Memory B cell (primary cell): ENCODE measurements at regions not wholly inside any gene's neighbourhood (a gene's known extent, or its start where the extent isn't known, plus 50 kb on each side); places are given as distances from the start of the nearest gene placed in this dataset.

Experiments
- ATAC-seq: fragments of 150-1000 bp; cut with Tn5 transposase; 2 replicates; pipeline ENCODE4 v1.10.0; 2021; ENCODE audit warnings: low read depth, mild to moderate bottlenecking, moderate library complexity
- DNase-seq, 2 donors: peaks; one replicate each; pipeline ENCODE4 v3.0.0; 2022; ENCODE audit warnings: low spot score in 2 of 2
- H3K27ac Mint-ChIP-seq: one replicate; pipeline ENCODE4 v1.8.0; 2022; ENCODE audit warnings: mild to moderate bottlenecking, moderate library complexity, mixed read lengths
- H3K27me3 Mint-ChIP-seq: one replicate; pipeline ENCODE4 v1.8.0; 2022; ENCODE audit warnings: mixed read lengths
- H3K36me3 Mint-ChIP-seq: one replicate; pipeline ENCODE4 v1.8.0; 2022; ENCODE audit warnings: mild to moderate bottlenecking, mixed read lengths
- H3K4me1 Mint-ChIP-seq: one replicate; pipeline ENCODE4 v1.8.0; 2022; ENCODE audit warnings: mixed read lengths
- H3K4me3 Mint-ChIP-seq: one replicate; pipeline ENCODE4 v1.8.0; 2022; ENCODE audit warnings: mild to moderate bottlenecking, moderate library complexity, mixed read lengths
- H3K9me3 Mint-ChIP-seq: one replicate; pipeline ENCODE4 v1.8.0; 2022; ENCODE audit warnings: mixed read lengths

DNA sequence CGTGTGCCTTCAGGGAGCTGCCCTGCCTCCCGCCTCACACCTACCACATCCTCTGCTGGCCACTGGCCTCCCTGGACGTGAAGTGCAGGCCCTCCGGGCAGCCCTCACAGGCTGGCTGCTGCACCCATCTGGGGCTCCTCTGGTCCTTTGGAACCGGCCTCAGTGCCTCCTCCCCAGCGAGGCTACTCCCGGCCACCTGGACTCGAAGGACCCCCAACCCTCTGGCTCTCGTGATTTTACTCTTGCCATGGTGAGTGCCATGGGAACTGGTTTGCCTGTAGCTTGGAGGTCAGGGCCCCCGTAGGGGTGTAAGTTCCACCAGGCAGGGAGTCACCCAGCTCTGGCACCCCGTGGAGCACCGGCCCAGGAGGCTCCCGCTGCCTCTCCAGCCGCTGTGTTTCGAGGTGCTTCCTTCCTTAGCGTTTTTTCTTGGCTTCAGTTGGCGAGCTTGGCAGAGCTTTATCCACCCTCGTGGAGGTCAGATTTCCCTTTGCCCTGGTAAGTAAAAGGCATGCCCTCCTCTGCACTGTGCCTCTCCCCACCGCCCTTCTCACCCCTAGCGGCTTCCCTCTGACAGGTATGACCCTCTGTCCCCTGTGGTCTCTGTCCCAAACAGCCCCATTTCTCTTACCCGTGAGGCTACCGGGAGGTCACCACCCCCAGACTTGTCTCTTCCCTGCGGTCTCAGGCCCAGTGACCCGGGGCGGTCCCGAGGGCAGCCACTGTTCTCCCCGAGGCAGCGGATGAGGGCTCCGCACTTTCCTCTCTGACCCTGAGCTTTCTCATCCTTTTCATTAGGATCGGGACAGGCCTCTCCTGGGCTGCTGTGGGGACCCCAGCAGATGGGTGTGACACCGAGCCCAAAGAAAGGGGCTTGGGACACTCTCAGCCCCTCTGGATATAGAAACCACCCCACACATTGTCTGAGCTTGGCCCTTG lies 203.1 kb upstream of the C14orf180 start:
- H3K36me3 Mint-ChIP-seq = peaks cover 4% of the 10 kb centered on the region
- peaks cover 22% of the 10 kb centered on the region for H3K27me3 Mint-ChIP-seq
- H3K27ac Mint-ChIP-seq = no peak overlapping the region
- H3K4me1 Mint-ChIP-seq = no peaks in the 10 kb centered on the region
- no peak overlapping the region for H3K4me3 Mint-ChIP-seq
- DNase-seq (no peak), ATAC-seq (no peak)
- peaks cover 15% of the 10 kb centered on the region for H3K9me3 Mint-ChIP-seq

DNA sequence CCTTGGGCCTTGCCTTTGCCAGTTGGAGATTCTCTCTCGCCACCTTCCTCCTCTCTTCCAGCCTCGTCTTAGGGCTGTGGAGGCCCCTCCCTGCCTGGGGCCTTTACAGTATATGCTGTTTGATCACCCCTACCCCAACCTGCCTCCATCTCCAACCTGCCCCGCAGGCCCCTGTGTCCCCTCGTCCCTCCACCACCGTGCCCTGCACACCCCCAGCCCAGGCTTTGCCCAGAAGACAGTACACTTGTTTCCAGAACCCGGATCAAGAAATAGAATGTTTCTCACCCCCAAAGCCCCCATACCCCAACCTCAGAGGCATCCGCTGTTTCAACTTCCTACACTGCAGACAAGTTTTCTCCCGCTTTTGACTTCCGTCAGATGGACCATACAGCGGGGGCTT lies 202.3 kb upstream of the C14orf180 start:
- Mint-ChIP-seq H3K4me3 (no peak overlapping the region), H3K36me3 (peaks cover 4% of the 10 kb centered on the region), H3K4me1 (no peaks in the 10 kb centered on the region), H3K9me3 (peaks cover 13% of the 10 kb centered on the region), H3K27ac (no peak overlapping the region), H3K27me3 (peaks cover 23% of the 10 kb centered on the region)
- ATAC-seq (no peak), DNase-seq (no peak)

DNA sequence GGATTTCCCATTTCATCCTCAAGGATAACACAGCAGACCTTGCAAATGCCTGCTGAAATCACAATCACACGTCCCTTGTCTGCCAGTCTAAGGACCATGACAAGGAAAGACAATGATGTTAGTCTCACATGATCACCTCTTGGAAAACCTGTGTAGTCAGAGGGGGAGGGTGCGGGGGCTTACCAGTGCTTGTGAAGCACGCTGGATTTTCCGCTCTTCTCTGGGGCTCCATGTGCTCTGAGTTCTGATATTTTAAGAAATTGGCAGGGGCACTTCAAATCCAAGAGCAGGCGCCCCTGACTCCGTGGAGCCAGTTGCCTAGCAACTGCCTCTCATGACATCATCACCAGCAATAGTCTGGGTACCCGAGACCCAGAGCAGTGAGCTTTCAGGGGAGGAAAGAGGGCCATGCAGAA lies 200.9 kb upstream of the C14orf180 start:
- ATAC-seq (no peak), DNase-seq (no peak)
- no peak overlapping the region for H3K4me3 Mint-ChIP-seq
- H3K4me1 Mint-ChIP-seq = no peaks in the 10 kb centered on the region
- H3K27me3 Mint-ChIP-seq = peaks cover 19% of the 10 kb centered on the region
- H3K27ac Mint-ChIP-seq = no peak overlapping the region
- H3K36me3 Mint-ChIP-seq = peaks cover 4% of the 10 kb centered on the region
- H3K9me3 Mint-ChIP-seq = peaks cover 13% of the 10 kb centered on the region

DNA sequence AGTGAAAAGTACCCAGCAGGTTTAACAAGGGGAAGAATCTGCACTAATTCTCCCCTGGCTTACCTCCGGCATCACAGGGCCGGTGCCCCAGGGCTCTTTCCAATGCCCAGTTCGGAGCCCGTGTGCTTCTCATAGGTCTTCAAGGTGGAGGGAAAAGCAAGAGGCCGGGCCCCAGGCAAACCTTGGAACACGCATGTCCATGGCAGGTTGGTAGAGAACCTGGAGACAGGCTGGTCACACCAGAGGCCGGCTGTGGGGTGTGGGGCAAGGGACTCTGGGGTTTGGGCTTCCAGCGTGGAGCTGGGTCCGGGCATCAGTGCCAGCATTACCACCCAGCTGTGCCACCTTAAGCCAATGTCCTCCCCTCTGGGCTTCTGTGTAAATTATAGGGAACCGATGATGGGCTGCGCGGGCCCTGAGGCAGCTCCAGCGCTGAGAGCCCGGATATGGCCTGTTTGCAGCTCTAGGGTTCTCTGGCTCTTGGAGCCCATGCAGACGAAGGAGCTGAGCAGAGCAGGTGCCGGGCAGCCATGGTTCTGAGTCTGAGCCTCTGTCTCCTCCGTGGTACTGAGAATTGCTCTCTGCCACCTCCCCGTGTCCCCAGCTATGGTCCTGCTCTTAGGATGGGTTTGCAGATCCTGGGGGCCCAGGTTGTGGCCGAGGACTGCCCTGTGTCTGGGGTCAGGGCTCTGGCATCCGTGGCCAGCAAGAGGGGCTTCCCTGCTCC lies 197.0 kb upstream of the C14orf180 start:
- Mint-ChIP-seq H3K4me3 (no peak overlapping the region), H3K27ac (no peak overlapping the region), H3K9me3 (peaks cover 13% of the 10 kb centered on the region), H3K4me1 (peaks cover 18% of the 10 kb centered on the region), H3K36me3 (peaks cover 4% of the 10 kb centered on the region), H3K27me3 (peaks cover 11% of the 10 kb centered on the region)
- ATAC-seq (no peak), DNase-seq (no peak)

DNA sequence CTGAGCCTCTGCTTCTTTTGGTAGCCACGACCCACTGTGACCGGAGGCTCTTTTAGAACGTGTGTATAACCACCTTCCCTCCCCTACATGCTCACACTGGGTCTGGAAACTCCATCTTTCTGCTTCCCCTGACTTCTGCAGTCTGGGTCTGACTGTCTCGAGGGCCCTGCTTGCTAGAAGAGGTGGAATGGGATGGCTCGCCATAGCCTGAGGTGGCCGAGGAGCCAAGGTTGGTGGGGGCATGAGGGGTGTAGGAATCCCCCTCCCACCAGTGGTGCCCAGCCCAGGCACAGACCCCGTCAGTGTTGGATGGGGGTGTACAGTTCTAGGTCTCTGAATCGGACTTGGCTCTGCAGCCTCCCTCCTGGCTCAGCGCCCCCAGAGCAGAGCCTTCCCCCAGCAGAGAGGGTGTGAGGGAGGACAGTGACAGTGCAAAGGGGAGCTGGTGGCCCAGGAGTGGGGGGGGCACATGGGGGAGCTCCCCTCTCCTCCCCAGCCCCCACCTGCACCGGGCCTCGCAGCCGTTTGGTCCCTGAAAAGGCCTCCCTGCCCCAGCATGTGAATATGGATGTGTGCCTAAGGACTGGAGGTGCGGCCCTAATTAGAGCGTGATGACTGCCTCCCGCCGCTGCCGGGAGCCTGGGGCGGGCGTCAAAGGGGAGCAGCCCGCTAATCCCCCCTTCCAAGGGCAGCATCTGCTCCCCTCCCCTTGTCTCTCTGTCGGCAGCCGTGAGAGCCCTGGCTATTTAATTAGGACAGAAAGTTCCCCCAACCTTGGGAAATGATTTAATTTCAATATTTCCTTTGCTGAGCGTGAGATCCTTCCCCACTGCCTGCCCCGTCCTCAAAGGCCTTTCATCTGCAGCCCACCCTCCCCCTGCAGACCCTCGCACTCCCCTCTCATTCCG lies 196.2 kb upstream of the C14orf180 start:
- no peak for ATAC-seq
- Mint-ChIP-seq H3K4me3 (no peak overlapping the region), H3K9me3 (peaks cover 13% of the 10 kb centered on the region), H3K36me3 (peaks cover 4% of the 10 kb centered on the region), H3K27me3 (peaks cover 11% of the 10 kb centered on the region), H3K4me1 (peaks cover 20% of the 10 kb centered on the region), H3K27ac (no peak overlapping the region)
- DNase-seq = no peak

DNA sequence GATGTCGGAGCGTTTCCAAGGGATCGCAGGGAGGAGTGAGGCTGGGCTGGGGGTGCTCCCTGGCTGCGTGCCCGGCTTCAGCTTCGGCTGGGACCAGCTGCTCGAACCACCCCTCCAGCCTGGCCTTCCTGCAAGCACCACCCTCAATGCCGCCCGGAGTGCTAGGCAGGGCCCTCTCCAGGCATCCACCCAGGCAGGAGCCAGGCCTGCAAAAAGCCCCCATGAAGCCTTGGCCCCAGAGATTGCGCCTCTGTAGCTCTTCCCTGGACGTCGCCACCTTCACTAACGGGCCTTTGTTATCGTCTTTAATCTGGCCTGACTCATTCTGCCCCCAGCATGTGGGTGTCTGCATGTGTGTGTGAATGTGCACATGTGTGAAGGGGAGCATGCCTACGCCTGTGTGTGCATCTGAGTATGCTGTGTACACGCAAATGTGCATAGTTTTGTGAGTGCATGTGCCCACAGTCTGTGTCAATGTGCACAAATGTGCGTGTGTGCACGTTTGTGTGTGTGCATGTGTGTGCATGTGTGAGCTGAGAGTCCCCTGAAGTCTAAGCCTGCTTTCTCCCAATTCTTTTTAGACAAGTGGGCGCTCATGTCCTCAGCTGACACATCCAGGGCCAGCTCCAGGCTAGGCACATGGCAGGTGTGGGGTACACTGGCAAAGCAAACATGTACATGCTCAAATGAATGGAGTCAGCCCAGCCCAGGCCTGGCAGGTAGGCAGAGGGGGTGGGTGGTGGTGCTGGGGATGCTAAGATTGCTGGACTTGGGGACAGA lies 195.4 kb upstream of the C14orf180 start:
- peaks cover 24% of the 10 kb centered on the region for H3K4me1 Mint-ChIP-seq
- H3K9me3 Mint-ChIP-seq = peaks cover 10% of the 10 kb centered on the region
- H3K27ac Mint-ChIP-seq = no peak overlapping the region
- peaks cover 4% of the 10 kb centered on the region for H3K36me3 Mint-ChIP-seq
- ATAC-seq = no peak
- no peak for DNase-seq
- no peak overlapping the region for H3K4me3 Mint-ChIP-seq
- peaks cover 7% of the 10 kb centered on the region for H3K27me3 Mint-ChIP-seq

DNA sequence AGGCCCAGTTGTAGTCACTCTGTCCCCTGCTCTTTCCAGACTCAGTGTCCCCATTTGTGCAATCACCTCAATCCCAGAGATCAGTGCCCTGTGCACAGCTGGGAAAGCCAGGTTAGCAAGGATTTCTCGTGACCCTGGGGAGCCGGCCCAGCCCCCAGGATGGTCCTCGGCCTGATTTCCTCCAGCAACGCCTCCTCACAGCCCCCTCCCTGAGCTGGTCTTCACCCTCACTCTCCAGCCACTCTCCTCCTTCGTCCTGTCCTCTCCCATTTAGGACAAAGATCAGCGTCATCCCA lies 194.8 kb upstream of the C14orf180 start:
- DNase-seq (no peak), ATAC-seq (no peak)
- peaks cover 4% of the 10 kb centered on the region for H3K36me3 Mint-ChIP-seq
- H3K27ac Mint-ChIP-seq = no peak overlapping the region
- H3K4me1 Mint-ChIP-seq = peaks cover 25% of the 10 kb centered on the region
- peaks cover 7% of the 10 kb centered on the region for H3K27me3 Mint-ChIP-seq
- no peak overlapping the region for H3K4me3 Mint-ChIP-seq
- H3K9me3 Mint-ChIP-seq = peaks cover 8% of the 10 kb centered on the region

DNA sequence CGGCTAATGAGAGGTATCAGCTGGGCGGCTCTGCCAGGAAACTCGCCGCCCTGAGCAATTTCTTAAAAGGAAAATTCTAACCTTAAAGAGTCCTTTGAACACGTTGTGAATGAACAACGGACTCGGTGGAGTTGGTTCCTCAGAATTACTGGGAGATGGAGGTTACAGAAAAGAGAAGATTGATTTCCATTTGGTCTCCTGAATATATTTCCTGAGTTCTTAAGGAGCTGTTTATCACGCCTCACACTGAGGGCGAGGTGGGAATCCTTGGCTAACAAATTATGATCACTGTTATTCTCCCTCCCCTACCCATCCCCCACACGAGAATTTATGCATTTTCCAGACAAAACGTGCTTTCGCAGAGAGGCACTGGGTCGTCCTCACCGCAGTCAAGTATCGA lies 194.5 kb upstream of the C14orf180 start:
- Mint-ChIP-seq H3K9me3 (peaks cover 8% of the 10 kb centered on the region), H3K36me3 (peaks cover 4% of the 10 kb centered on the region), H3K27ac (no peak overlapping the region), H3K4me3 (no peak overlapping the region), H3K4me1 (peaks cover 25% of the 10 kb centered on the region), H3K27me3 (peaks cover 7% of the 10 kb centered on the region)
- DNase-seq (no peak), ATAC-seq (no peak)

DNA sequence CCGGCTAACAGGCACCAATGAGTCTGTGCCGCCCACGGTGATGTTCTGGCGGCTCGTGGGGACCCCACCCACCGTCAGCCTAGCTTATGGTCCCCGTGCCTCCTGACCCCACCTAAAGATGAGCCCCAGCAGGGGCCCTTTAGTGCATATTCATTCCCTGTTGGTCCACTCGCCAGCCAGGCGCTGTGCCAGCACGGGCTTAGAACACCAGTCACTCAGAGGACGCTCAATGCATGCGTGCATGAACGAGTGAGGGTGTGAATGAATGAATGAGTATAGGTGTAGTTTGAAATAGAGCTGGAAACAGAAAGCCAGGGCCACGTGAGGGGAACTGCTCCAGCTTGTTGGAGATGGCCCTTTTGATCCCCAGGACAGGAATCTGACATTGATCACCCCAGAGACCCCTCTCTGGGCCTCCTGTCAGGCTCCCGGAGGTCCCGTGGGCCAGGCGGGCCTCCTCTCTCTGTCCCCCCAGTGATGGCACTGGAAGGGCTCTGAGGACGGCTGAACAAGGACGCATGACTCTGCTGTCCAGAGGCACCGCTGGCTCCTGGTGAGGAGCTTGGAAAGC lies 193.9 kb upstream of the C14orf180 start:
- no peak overlapping the region for H3K4me3 Mint-ChIP-seq
- peaks cover 4% of the 10 kb centered on the region for H3K9me3 Mint-ChIP-seq

DNA sequence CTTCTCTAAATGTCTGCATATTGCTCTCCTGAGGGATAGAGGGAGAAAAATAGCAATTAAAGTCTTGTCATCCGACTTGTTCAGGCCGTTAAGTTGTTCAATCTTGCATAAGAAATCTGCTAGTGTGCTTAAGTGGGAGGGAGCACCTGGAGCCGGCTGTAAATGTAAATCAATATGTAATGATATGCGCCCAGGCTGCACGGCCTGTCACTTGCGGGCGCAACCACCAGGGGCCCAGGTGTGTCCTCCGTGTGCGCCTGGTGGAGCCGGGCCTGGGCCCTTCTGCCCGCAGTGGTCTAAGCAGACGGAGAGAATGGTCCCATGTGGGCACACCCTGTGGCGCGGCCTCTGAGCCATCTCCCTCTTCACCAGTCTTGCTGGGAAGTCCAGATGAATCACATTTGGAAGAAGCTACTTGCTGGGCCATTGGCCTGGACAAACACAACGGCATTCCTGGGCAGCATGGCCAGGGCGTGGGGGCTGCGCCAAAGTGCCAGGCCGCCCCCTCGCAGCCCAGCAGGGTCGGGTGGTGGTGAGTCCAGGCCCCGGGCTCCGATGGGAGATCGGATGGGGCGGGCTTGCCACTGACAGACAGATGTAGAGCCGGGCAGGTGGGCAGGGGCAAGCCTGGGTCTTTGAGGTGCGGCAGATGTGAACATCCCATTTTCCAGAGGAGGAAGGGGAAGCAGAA lies 193.3 kb upstream of the C14orf180 start:
- ATAC-seq (peak; percentile 38), DNase-seq (no peak)
- peak overlapping the region; percentile 17 for H3K27ac Mint-ChIP-seq
- peaks cover 1% of the 10 kb centered on the region for H3K36me3 Mint-ChIP-seq
- peaks cover 6% of the 10 kb centered on the region for H3K27me3 Mint-ChIP-seq
- peaks cover 27% of the 10 kb centered on the region for H3K4me1 Mint-ChIP-seq
- peak overlapping the region; percentile 29 for H3K4me3 Mint-ChIP-seq
- peaks cover 1% of the 10 kb centered on the region for H3K9me3 Mint-ChIP-seq

More for the DNA sequence above, 193.9 kb upstream of the C14orf180 start:
- Mint-ChIP-seq H3K27me3 (peaks cover 7% of the 10 kb centered on the region), H3K4me1 (peaks cover 27% of the 10 kb centered on the region), H3K27ac (no peak overlapping the region), H3K36me3 (peaks cover 2% of the 10 kb centered on the region)
- DNase-seq (no peak), ATAC-seq (no peak)

DNA sequence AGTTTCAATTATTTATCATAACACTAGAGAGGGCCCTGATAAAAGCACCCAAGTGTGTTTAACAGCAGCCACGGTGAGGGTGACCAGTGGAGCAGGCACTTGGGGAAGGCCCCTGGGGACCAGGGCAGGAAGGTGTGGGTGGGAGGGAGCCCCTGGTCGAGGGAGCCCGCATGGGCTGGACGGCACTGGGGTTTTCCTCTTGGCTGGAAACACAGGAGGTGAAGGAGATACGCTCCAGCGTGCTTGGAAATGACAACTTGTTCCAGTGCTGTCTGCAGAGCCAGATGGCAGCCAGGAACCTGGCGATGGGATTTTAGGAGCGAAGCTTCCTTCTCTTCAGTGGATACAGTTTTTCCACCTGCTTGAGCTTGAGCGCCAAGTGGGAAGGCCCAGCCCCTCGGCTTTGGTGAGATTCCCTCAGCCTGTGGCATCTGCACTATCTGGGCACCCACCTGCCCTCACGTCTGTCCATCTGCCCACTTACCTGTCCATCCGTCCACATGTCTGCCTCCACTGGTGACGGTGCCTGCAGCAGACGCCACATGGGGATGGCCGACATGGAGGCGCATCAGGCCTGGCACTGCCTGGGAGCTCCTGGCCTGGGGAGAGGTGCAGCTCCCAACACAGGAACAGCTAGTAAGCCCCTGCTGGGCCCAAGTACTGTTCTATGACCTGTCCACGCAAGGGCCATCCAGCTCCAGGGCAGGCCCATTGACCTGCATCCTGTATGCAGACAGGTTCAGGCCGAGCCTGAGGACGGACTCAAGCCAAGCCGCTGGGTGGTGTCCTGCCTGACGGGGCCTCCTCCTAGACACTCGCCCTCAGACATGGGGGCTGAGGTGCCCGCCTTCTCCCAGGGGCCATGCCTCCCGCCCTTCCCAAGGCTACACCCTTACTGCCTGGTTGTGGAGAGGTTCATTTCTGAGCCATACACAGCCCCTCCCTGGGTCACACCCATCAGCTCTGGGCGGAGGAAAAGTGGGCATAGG lies 192.2 kb upstream of the C14orf180 start:
- no peak for DNase-seq
- Mint-ChIP-seq H3K4me3 (no peak overlapping the region), H3K4me1 (peaks cover 32% of the 10 kb centered on the region), H3K27ac (no peak overlapping the region), H3K36me3 (no peaks in the 10 kb centered on the region), H3K9me3 (no peaks in the 10 kb centered on the region), H3K27me3 (peaks cover 3% of the 10 kb centered on the region)
- ATAC-seq = peak; percentile 54
